H9 (cell line): ENCODE measurements at regions not wholly inside any gene's neighbourhood (a gene's known extent, or its start where the extent isn't known, plus 50 kb on each side); places are given as distances from the start of the nearest gene placed in this dataset.
"Not testable (repeated sequence)": the region's sequence is repeated elsewhere in the genome, so short reads cannot be mapped to it uniquely, and the experiment has no call there.

ENCODE experiments used
- DNase-seq: peaks from one replicate; pipeline ENCODE4 v3.0.0-alpha.2; 2017
- H2AFZ ChIP-seq: one replicate; pipeline ENCODE4 v1.6.1; 2013; ENCODE audit warnings: mild to moderate bottlenecking, low read length, control low read depth, moderate library complexity
- H2AK5ac ChIP-seq: 2 replicates; pipeline ENCODE4 v1.6.1; 2013; ENCODE audit warnings: low read length, control low read depth, mixed read lengths; ENCODE audit not compliant: insufficient read length
- H2BK120ac ChIP-seq: one replicate; pipeline ENCODE4 v1.6.1; 2013; ENCODE audit warnings: low read depth, mild to moderate bottlenecking, low read length, control low read depth, inconsistent platforms; ENCODE audit not compliant: poor library complexity, severe bottlenecking
- H2BK12ac ChIP-seq: 2 replicates; pipeline ENCODE4 v1.6.1; 2013; ENCODE audit warnings: low read length, control low read depth, mixed read lengths, low read depth; ENCODE audit not compliant: insufficient read length
- H2BK15ac ChIP-seq: 2 replicates; pipeline ENCODE4 v1.6.1; 2013; ENCODE audit warnings: low read depth, low read length, control low read depth
- H2BK20ac ChIP-seq: one replicate; pipeline ENCODE4 v1.6.1; 2013; ENCODE audit warnings: low read depth, mild to moderate bottlenecking, low read length, control low read depth, inconsistent platforms; ENCODE audit not compliant: poor library complexity, severe bottlenecking
- H2BK5ac ChIP-seq: 2 replicates; pipeline ENCODE4 v1.6.1; 2013; ENCODE audit warnings: low read length, control low read depth, mixed read lengths; ENCODE audit not compliant: insufficient read length
- H3K14ac ChIP-seq: 2 replicates; pipeline ENCODE4 v1.6.1; 2013; ENCODE audit warnings: low read length, control low read depth; ENCODE audit not compliant: insufficient read depth
- H3K18ac ChIP-seq: 2 replicates; pipeline ENCODE4 v1.6.1; 2013; ENCODE audit warnings: low read depth, mild to moderate bottlenecking, mixed read lengths, low read length, control low read depth; ENCODE audit not compliant: insufficient read length
- H3K23ac ChIP-seq: 2 replicates; pipeline ENCODE4 v1.6.1; 2013; ENCODE audit warnings: low read length, control low read depth, mixed read lengths, low read depth; ENCODE audit not compliant: insufficient read length
- H3K23me2 ChIP-seq: 2 replicates; pipeline ENCODE4 v1.6.1; 2013; ENCODE audit warnings: low read depth, mild to moderate bottlenecking, mixed read lengths, low read length, control low read depth; ENCODE audit not compliant: insufficient read length, poor library complexity, severe bottlenecking
- H3K27ac ChIP-seq: 2 replicates; pipeline ENCODE4 v1.5.1; 2013; ENCODE audit warnings: low read length, control low read depth, mixed read lengths, low read depth; ENCODE audit not compliant: insufficient read length
- H3K27me3 ChIP-seq: 2 replicates; pipeline ENCODE4 v1.6.1; 2013; ENCODE audit warnings: low read length, control low read depth, inconsistent platforms; ENCODE audit not compliant: insufficient read depth
- H3K4ac ChIP-seq: 2 replicates; pipeline ENCODE4 v1.6.1; 2013; ENCODE audit warnings: low read depth, mild to moderate bottlenecking, control low read depth, inconsistent platforms, low read length, moderate library complexity
- H3K4me1 ChIP-seq: 2 replicates; pipeline ENCODE4 v1.6.1; 2013; ENCODE audit warnings: low read length, control low read depth, inconsistent platforms; ENCODE audit not compliant: insufficient read depth
- H3K4me2 ChIP-seq: 2 replicates; pipeline ENCODE4 v1.6.1; 2013; ENCODE audit warnings: low read length, control low read depth, mixed read lengths; ENCODE audit not compliant: insufficient read length, insufficient read depth
- H3K56ac ChIP-seq: 2 replicates; pipeline ENCODE4 v1.6.1; 2013; ENCODE audit warnings: low read depth, mild to moderate bottlenecking, mixed read lengths, low read length, control low read depth; ENCODE audit not compliant: insufficient read length
- H3K79me1 ChIP-seq: 2 replicates; pipeline ENCODE4 v1.6.1; 2013; ENCODE audit warnings: low read depth, mild to moderate bottlenecking, moderate library complexity, low read length, control low read depth, inconsistent platforms; ENCODE audit not compliant: insufficient read depth, poor library complexity, severe bottlenecking
- H3K79me2 ChIP-seq: 2 replicates; pipeline ENCODE4 v1.6.1; 2013; ENCODE audit warnings: low read length, control low read depth, inconsistent platforms; ENCODE audit not compliant: insufficient read depth
- H3K9ac ChIP-seq: 2 replicates; pipeline ENCODE4 v1.6.1; 2013; ENCODE audit warnings: low read length, control low read depth, mixed read lengths; ENCODE audit not compliant: insufficient read length; ENCODE audit errors: extremely low read depth
- H3K9me3 ChIP-seq: one replicate; pipeline ENCODE4 v1.6.1; 2013; ENCODE audit warnings: low read depth, low read length, inconsistent platforms; ENCODE audit not compliant: control insufficient read depth
- H3T11ph ChIP-seq: one replicate; pipeline ENCODE4 v1.6.1; 2013; ENCODE audit warnings: mild to moderate bottlenecking, low read length, control low read depth, inconsistent platforms
- H4K20me1 ChIP-seq: one replicate; pipeline ENCODE4 v1.6.1; 2013; ENCODE audit not compliant: control insufficient read depth, insufficient read length, insufficient read depth
- H4K5ac ChIP-seq: 2 replicates; pipeline ENCODE4 v1.6.1; 2013; ENCODE audit warnings: low read depth, mild to moderate bottlenecking, mixed read lengths, low read length, control low read depth; ENCODE audit not compliant: insufficient read length
- H4K8ac ChIP-seq: replicated peaks from 2 replicates; pipeline ENCODE4 v1.6.1; 2013; ENCODE audit warnings: low read length, control low read depth, mixed read lengths, low read depth; ENCODE audit not compliant: insufficient read length
- H4K91ac ChIP-seq: 2 replicates; pipeline ENCODE4 v1.6.1; 2013; ENCODE audit warnings: low read depth, mild to moderate bottlenecking, moderate library complexity, mixed read lengths, low read length, control low read depth; ENCODE audit not compliant: insufficient read length
- H3K27ac Mint-ChIP-seq, 3 experiments: 2 replicates in 2 of 3; 3 replicates in 1 of 3; pipeline ENCODE4 v1.8.0; 2020 to 2021; ENCODE audit warnings: mixed read lengths in 3 of 3, mild to moderate bottlenecking in 1 of 3, moderate library complexity in 1 of 3
- H3K27me3 Mint-ChIP-seq: 2 replicates; pipeline ENCODE4 v1.8.0; 2021; ENCODE audit warnings: low read depth, mild to moderate bottlenecking, moderate library complexity, mixed read lengths
- H3K36me3 Mint-ChIP-seq, 3 experiments: 2 replicates in 2 of 3; 3 replicates in 1 of 3; pipeline ENCODE4 v1.8.0; 2020 to 2021; ENCODE audit warnings: low read depth in 3 of 3, mixed read lengths in 3 of 3; ENCODE audit not compliant: insufficient read depth in 1 of 3
- H3K4me1 Mint-ChIP-seq, 2 experiments: 2 replicates each; pipeline ENCODE4 v1.8.0; 2020; ENCODE audit warnings: mixed read lengths in 2 of 2
- H3K4me3 Mint-ChIP-seq, 2 experiments: 2 replicates in 1 of 2; 3 replicates in 1 of 2; pipeline ENCODE4 v1.8.0; 2020 to 2021; ENCODE audit warnings: mild to moderate bottlenecking in 2 of 2, mixed read lengths in 2 of 2, moderate library complexity in 1 of 2
- H3K9me3 Mint-ChIP-seq, 2 experiments: 2 replicates in 1 of 2; 3 replicates in 1 of 2; pipeline ENCODE4 v1.8.0; 2020; ENCODE audit warnings: mild to moderate bottlenecking in 2 of 2, mixed read lengths in 2 of 2, moderate library complexity in 1 of 2
- WGBS: extraction: QIAGEN DNeasy Blood & Tissue Kit; methylation state at CpG from one replicate; pipeline ENCODE4 v1.1.7; 2013; ENCODE audit warnings: missing lambda C conversion rate, low lambda C conversion rate, mixed read lengths; ENCODE audit not compliant: insufficient read length; ENCODE audit errors: extremely low coverage; 5-methylcytosine and 5-hydroxymethylcytosine counted together

- H3K56ac ChIP-seq, H3K4me3 Mint-ChIP-seq: not testable (repeated sequence)
- WGBS = no CpG with 5 or more reads among the region's 5 CpGs
These were observed 76.2 kb upstream of the EHBP1 start for GRCh38 chr2:62629310-62629709.

More at GRCh38 chr2:62629310-62629709, 76.2 kb upstream of the EHBP1 start:
- Mint-ChIP-seq H3K36me3 (peaks cover 9 to 37% (median 11%) of the 10 kb centered on the region in 3 experiments; a peak in 6 of 7 replicates), H3K9me3 (peaks cover 25 to 36% of the 10 kb centered on the region in 2 experiments), H3K4me1 (peaks cover 2 to 11% of the 10 kb centered on the region in 2 experiments; a peak in 3 of 4 replicates)
- not testable (repeated sequence) for H2BK15ac ChIP-seq, H3K27me3 Mint-ChIP-seq, DNase-seq, H2BK5ac ChIP-seq, H2AK5ac ChIP-seq, H2BK20ac ChIP-seq, H3K4me2 ChIP-seq, H4K8ac ChIP-seq, H3K18ac ChIP-seq, H3K23ac ChIP-seq, H3K79me2 ChIP-seq, H2AFZ ChIP-seq, H3T11ph ChIP-seq, H3K9ac ChIP-seq, H3K27ac Mint-ChIP-seq, H3K27ac ChIP-seq, H3K9me3 ChIP-seq, H2BK12ac ChIP-seq, H3K4me1 ChIP-seq, H3K79me1 ChIP-seq, H3K4ac ChIP-seq, H2BK120ac ChIP-seq, H3K27me3 ChIP-seq, H4K91ac ChIP-seq, H4K5ac ChIP-seq, H4K20me1 ChIP-seq, H3K14ac ChIP-seq, H3K23me2 ChIP-seq
